Keratinocyte (primary cell): ENCODE measurements at regions not wholly inside any gene's neighbourhood (a gene's known extent, or its start where the extent isn't known, plus 50 kb on each side); places are given as distances from the start of the nearest gene placed in this dataset.

Experiments used
- DNase-seq: peaks from one replicate; pipeline ENCODE4 v3.0.0-alpha.2; 2011; ENCODE audit warnings: low read depth, missing footprints, low spot score
- FAIRE-seq: peaks from 2 replicates; lab custom pipeline; 2011; peaks lifted over from hg19 to GRCh38; lab: Jason Lieb, UNC
- H2AFZ ChIP-seq: 2 replicates; pipeline ENCODE4 v1.6.0; 2012; ENCODE audit warnings: low read length, control low read depth, inconsistent platforms; ENCODE audit not compliant: control insufficient read depth
- H3K27ac ChIP-seq: 2 replicates; pipeline ENCODE4 v1.5.1; 2011; ENCODE audit warnings: low read length; ENCODE audit not compliant: control insufficient read depth, insufficient read depth
- H3K27me3 ChIP-seq: 3 replicates; pipeline ENCODE4 v1.6.0; 2011; ENCODE audit warnings: low read length; ENCODE audit not compliant: control insufficient read depth, insufficient read depth; ENCODE audit errors: extremely low read depth
- H3K36me3 ChIP-seq, 2 experiments: 2 replicates in 1 of 2; 3 replicates in 1 of 2; pipeline ENCODE4 v1.5.1; 2011; ENCODE audit warnings: low read length in 2 of 2, mild to moderate bottlenecking in 1 of 2; ENCODE audit not compliant: control insufficient read depth in 2 of 2, insufficient read depth in 2 of 2; ENCODE audit errors: extremely low read depth in 1 of 2
- H3K4me1 ChIP-seq: 3 replicates; pipeline ENCODE4 v1.5.1; 2011; ENCODE audit warnings: low read length; ENCODE audit not compliant: control insufficient read depth, insufficient read depth; ENCODE audit errors: extremely low read depth
- H3K4me2 ChIP-seq: 3 replicates; pipeline ENCODE4 v1.6.0; 2011; ENCODE audit warnings: low read depth, low read length; ENCODE audit not compliant: control insufficient read depth, insufficient read depth; ENCODE audit errors: extremely low read depth
- H3K4me3 ChIP-seq, 3 experiments: fragments of 200-600 bp in 1 of 3; sonication (generic) in 1 of 3; 2 replicates in 2 of 3; 3 replicates in 1 of 3; pipeline ENCODE4 v1.5.1; 2011 to 2016; ENCODE audit warnings: low read length in 3 of 3, mild to moderate bottlenecking in 3 of 3, control low read depth in 2 of 3, inconsistent platforms in 1 of 3, low read depth in 1 of 3, mixed read lengths in 1 of 3, mixed run types in 1 of 3, moderate library complexity in 1 of 3; ENCODE audit not compliant: control insufficient read depth in 2 of 3, insufficient read depth in 2 of 3; ENCODE audit errors: extremely low read depth in 1 of 3
- H3K79me2 ChIP-seq: 2 replicates; pipeline ENCODE4 v1.6.0; 2012; ENCODE audit warnings: low read length; ENCODE audit not compliant: control insufficient read depth, insufficient read depth
- H3K9ac ChIP-seq: 3 replicates; pipeline ENCODE4 v1.6.0; 2011; ENCODE audit warnings: low read length; ENCODE audit not compliant: control insufficient read depth, insufficient read depth; ENCODE audit errors: extremely low read depth
- H3K9me1 ChIP-seq: 3 replicates; pipeline ENCODE4 v1.6.0; 2011; ENCODE audit warnings: low read length; ENCODE audit not compliant: control insufficient read depth, insufficient read depth; ENCODE audit errors: extremely low read depth
- H3K9me3 ChIP-seq: 2 replicates; pipeline ENCODE4 v1.5.1; 2012; ENCODE audit warnings: low read depth, low read length; ENCODE audit not compliant: control insufficient read depth
- H4K20me1 ChIP-seq: 3 replicates; pipeline ENCODE4 v1.6.0; 2011; ENCODE audit warnings: low read length; ENCODE audit not compliant: control insufficient read depth, insufficient read depth; ENCODE audit errors: extremely low read depth
- CTCF ChIP-seq, 3 experiments: IDR thresholded peaks in 1 of 3; conservative IDR thresholded peaks in 1 of 3; optimal IDR thresholded peaks in 1 of 3; 2 replicates in 2 of 3; 3 replicates in 1 of 3; pipeline versions ENCODE3 to v1.5.1; 2011; ENCODE audit warnings: low read length in 3 of 3, mild to moderate bottlenecking in 3 of 3, moderate library complexity in 2 of 3, control low read depth in 1 of 3, inconsistent platforms in 1 of 3; ENCODE audit not compliant: insufficient read depth in 2 of 3; ENCODE audit errors: extremely low read depth in 1 of 3
- EZH2 ChIP-seq: IDR thresholded peaks from one replicate; pipeline ENCODE4 v1.6.1; 2012; ENCODE audit warnings: inconsistent platforms, mild to moderate bottlenecking, low read length, moderate library complexity
- dilution Hi-C: fragments of 300-500 bp; cut with MboI; formaldehyde crosslinking; loops from one replicate; pipeline ENCODE4 v1.7.0; 2020; ENCODE audit warnings: low sequenced_read_pairs; ENCODE audit not compliant: extremely low pct_ligation_motif_present

GRCh38 chr3:102092617-102093466 lies 243.5 kb downstream of the NFKBIZ start:
- H3K9ac ChIP-seq = no peak overlapping the region
- dilution Hi-C loops = no loop called here
- H3K27me3 ChIP-seq = no peaks in the 10 kb centered on the region
- no peaks in the 10 kb centered on the region for H3K9me1 ChIP-seq
- H3K4me3 ChIP-seq = no peak overlapping the region
- H3K4me2 ChIP-seq = no peak overlapping the region
- H3K4me1 ChIP-seq = no peaks in the 10 kb centered on the region
- DNase-seq = no peak
- no peaks in the 10 kb centered on the region for H3K9me3 ChIP-seq
- no peak overlapping the region for H2AFZ ChIP-seq
- TF ChIP-seq EZH2 (no peak), CTCF (optimal IDR thresholded peaks at IDR 0.05 in 1 of 3, IDR thresholded peaks at IDR 0.05 in 1 of 3, conservative IDR thresholded peaks at IDR 0.05 in 1 of 3; ENCODE audit: extremely low read depth in 1 of 3, insufficient read depth in 2 of 3, low read length in 3 of 3) (no peak)
- peak; percentile 52 for FAIRE-seq
- H3K79me2 ChIP-seq = no peaks in the 10 kb centered on the region
- no peaks in the 10 kb centered on the region for H4K20me1 ChIP-seq
- no peaks in the 10 kb centered on the region for H3K36me3 ChIP-seq
- no peak overlapping the region for H3K27ac ChIP-seq

- TF ChIP-seq EZH2 = no peak
- no peak for TF ChIP-seq CTCF (optimal IDR thresholded peaks at IDR 0.05 in 1 of 3, IDR thresholded peaks at IDR 0.05 in 1 of 3, conservative IDR thresholded peaks at IDR 0.05 in 1 of 3; ENCODE audit: extremely low read depth in 1 of 3, insufficient read depth in 2 of 3, low read length in 3 of 3)
- Histone ChIP-seq H3K79me2 (no peaks in the 10 kb centered on the region), H3K9me3 (no peaks in the 10 kb centered on the region), H3K36me3 (no peaks in the 10 kb centered on the region), H3K27me3 (no peaks in the 10 kb centered on the region), H3K27ac (no peak overlapping the region), H4K20me1 (no peaks in the 10 kb centered on the region), H3K4me3 (no peak overlapping the region), H3K9ac (no peak overlapping the region), H3K9me1 (no peaks in the 10 kb centered on the region), H3K4me2 (no peak overlapping the region), H3K4me1 (no peaks in the 10 kb centered on the region), H2AFZ (no peak overlapping the region)
- dilution Hi-C loops = no loop called here
- DNase-seq = no peak
- no peak for FAIRE-seq
Measured at GRCh38 chr3:102094506-102094905, 245.2 kb downstream of the NFKBIZ start.
